ENCODE measurements at regions not wholly inside any gene's neighbourhood (a gene's known extent, or its start where the extent isn't known, plus 50 kb on each side); places are given as distances from the start of the nearest gene placed in this dataset.
"Not testable (repeated sequence)": the region's sequence is repeated elsewhere in the genome, so short reads cannot be mapped to it uniquely, and the experiment has no call there.

DNA sequence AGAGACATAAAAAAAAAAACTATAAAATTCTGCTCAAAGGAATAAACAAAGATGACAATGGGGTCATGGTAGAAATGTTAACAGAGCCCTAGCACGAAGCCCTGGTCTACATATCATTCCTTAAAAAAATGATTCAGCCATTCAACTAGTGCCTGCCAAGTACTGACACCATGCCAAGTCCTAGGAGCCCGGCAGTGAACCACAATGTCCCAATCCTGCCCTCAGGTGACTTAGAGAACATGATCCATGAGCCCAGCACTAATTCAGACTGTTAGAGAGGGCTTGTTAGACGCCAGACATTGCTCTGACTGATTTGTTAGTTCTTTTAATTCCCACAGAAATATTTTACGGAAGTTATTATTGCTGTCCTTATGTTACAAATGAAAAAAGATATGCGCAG is 67.3 kb upstream of the VWC2 start:
- no peak for DNase-seq (ENCODE audit: low read depth)
- TF ChIP-seq, protein P1, sequence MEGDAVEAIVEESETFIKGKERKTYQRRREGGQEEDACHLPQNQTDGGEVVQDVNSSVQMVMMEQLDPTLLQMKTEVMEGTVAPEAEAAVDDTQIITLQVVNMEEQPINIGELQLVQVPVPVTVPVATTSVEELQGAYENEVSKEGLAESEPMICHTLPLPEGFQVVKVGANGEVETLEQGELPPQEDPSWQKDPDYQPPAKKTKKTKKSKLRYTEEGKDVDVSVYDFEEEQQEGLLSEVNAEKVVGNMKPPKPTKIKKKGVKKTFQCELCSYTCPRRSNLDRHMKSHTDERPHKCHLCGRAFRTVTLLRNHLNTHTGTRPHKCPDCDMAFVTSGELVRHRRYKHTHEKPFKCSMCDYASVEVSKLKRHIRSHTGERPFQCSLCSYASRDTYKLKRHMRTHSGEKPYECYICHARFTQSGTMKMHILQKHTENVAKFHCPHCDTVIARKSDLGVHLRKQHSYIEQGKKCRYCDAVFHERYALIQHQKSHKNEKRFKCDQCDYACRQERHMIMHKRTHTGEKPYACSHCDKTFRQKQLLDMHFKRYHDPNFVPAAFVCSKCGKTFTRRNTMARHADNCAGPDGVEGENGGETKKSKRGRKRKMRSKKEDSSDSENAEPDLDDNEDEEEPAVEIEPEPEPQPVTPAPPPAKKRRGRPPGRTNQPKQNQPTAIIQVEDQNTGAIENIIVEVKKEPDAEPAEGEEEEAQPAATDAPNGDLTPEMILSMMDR (IDR thresholded peaks at IDR 0.05; ENCODE audit: insufficient read depth, low read depth, low read length, missing control alignments) = no peak
- H3K4me3 ChIP-seq (ENCODE audit: low read length) = no peak overlapping the region

DNA sequence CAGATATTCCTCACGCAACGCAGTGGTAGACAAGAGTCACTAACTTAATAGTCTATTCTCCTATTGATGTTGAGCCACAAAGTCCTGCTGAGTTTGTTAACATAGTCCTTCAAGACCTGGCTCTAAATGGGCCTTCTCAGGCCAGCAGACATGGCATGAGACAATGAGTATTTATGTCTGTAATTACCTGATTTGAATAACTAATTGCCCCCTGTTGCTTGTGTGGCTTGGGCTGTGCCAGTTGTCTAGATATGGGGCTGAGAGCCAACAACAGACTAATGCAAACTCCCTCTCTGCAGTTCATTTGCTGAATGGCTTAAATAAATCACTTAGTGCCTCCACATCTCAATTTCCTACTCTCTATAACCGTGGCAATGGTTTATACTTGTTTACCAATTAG is 65.5 kb upstream of the VWC2 start:
- H3K4me3 ChIP-seq (ENCODE audit: low read length) = no peak overlapping the region
- TF ChIP-seq, protein P1 (IDR thresholded peaks at IDR 0.05; ENCODE audit: insufficient read depth, low read depth, low read length, missing control alignments) = no peak
- DNase-seq (ENCODE audit: low read depth) = no peak

DNA sequence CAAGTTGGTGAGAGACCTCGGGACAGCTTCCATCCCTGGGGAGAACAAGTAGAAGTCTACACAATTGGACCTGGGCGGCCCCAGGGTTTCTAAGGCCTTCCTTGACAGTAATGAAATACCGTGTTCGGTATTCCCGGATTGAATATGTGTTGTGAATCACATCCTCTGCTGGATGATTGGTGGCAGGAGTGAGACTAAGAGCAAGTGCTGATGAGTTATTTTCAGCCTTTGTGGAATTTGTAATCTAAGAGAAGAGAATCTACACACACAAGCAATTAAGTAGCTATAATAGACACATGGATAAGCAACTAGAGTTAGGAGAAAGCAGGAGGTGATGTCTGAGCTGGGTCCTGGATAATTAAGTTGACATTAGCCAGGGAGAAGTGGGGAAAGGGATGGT is 64.8 kb upstream of the VWC2 start:
- no peak overlapping the region for H3K4me3 ChIP-seq (ENCODE audit: low read length)
- DNase-seq (ENCODE audit: low read depth) = no peak
- TF ChIP-seq, protein P1 (IDR thresholded peaks at IDR 0.05; ENCODE audit: insufficient read depth, low read depth, low read length, missing control alignments) = no peak

GRCh38 chr7:49711072-49711723 is 62.2 kb upstream of the VWC2 start:
- not testable (repeated sequence) for H3K4me3 ChIP-seq (ENCODE audit: low read length); DNase-seq (ENCODE audit: low read depth)

DNA sequence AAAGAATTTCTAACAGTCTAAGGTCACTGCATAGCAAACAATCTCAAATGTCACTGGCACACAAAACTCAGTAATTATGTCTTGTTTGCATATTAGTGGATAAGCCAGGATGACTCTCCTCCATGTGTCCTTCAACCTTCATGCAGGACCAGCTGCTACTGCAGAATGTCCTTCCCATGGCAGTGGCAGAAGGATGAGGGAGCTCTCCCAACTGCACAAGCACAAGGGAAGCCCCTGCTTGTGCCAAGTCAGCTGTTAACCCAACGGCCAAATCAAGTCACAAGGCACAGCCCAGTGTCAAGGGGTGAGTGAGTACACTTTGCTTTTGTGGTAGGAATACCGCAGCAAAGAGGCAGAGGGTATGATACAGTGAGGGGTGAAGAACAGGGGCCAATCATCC is 59.3 kb upstream of the VWC2 start:
- no peak overlapping the region for H3K4me3 ChIP-seq (ENCODE audit: low read length)
- TF ChIP-seq, protein P1 (IDR thresholded peaks at IDR 0.05; ENCODE audit: insufficient read depth, low read depth, low read length, missing control alignments) = no peak
- no peak for DNase-seq (ENCODE audit: low read depth)

DNA sequence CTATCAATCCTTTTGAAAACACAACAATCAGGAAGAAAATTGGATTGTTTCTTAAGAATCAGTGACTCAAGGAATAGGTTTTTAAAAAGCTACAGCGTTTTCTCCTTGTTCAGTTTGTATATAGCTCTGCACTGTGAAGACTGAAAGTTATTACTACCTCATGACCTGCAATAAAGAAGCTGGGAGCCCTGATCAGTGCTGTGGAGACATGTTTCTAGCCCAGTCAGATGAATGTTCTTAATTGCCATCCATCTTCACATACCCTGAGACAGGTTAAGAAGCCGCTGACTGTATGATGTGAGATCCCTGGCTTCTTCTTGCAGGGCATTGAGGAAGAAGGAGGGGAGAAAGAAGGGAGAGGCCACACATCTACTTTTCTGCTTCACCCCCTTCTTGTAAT is 58.0 kb upstream of the VWC2 start:
- TF ChIP-seq, protein P1 (IDR thresholded peaks at IDR 0.05; ENCODE audit: insufficient read depth, low read depth, low read length, missing control alignments) = no peak
- no peak for DNase-seq (ENCODE audit: low read depth)
- H3K4me3 ChIP-seq (ENCODE audit: low read length) = no peak overlapping the region

- TF ChIP-seq, protein P1 (IDR thresholded peaks at IDR 0.05; ENCODE audit: insufficient read depth, low read depth, low read length, missing control alignments) = no peak
These were observed 55.9 kb upstream of the VWC2 start for GRCh38 chr7:49717547-49717946.

More at GRCh38 chr7:49717547-49717946, 55.9 kb upstream of the VWC2 start:
- DNase-seq (ENCODE audit: low read depth) = no peak
- H3K4me3 ChIP-seq (ENCODE audit: low read length) = no peak overlapping the region

Data from epithelial cell of esophagus (primary cell).